ENCODE measurements at regions not wholly inside any gene's neighbourhood (a gene's known extent, or its start where the extent isn't known, plus 50 kb on each side); places are given as distances from the start of the nearest gene placed in this dataset.

DNA sequence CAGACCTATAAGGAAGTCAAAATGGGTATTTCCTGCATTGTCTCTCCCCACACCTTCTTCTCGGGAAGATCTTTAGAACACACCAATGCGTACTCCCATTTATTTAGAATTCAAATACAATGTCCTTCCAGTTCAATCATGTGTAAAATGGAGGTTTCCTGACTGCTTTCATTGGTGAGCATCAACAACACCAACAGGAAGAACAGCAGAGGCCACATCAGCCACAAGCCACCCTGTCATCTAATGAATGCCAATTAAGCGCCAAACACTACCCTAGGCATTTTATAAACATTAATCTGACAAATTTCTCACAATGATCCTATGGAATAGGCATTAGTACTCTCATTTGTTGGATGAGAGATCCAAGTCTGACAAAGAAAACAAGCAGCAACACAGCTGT is 68.4 kb upstream of the SMLR1 start:
- Histone ChIP-seq H3K9ac (ENCODE audit: insufficient read depth, low read length) (no peak overlapping the region), H3K4me3 (replicated peaks in 1 of 4; ENCODE audit: control extremely low read depth in 1 of 4, insufficient read depth in 1 of 4, low read depth in 3 of 4, low read length in 4 of 4) (no peak overlapping the region), H2AFZ (ENCODE audit: low read length) (no peak overlapping the region), H3K4me2 (ENCODE audit: extremely low read depth, insufficient read depth, low read length) (no peak overlapping the region), H3K27me3 (ENCODE audit: control insufficient read depth, insufficient read depth, low read length) (no peaks in the 10 kb centered on the region), H3K4me1 (ENCODE audit: control insufficient read depth, extremely low read depth, insufficient read depth, low read length) (no peaks in the 10 kb centered on the region), H3K79me2 (ENCODE audit: control insufficient read depth, insufficient read depth, low read length) (no peaks in the 10 kb centered on the region), H4K20me1 (ENCODE audit: control insufficient read depth, extremely low read depth, insufficient read depth, low read length) (no peaks in the 10 kb centered on the region), H3K36me3 (ENCODE audit: control insufficient read depth, insufficient read depth, low read length) (no peaks in the 10 kb centered on the region), H3K27ac (ENCODE audit: insufficient read depth, low read length) (no peak overlapping the region), H3K9me3 (ENCODE audit: control insufficient read depth, insufficient read depth, low read depth, low read length) (no peaks in the 10 kb centered on the region)
- DNase-seq (ENCODE audit: low read depth in 2 of 2): no peak
- TF ChIP-seq, protein P1, sequence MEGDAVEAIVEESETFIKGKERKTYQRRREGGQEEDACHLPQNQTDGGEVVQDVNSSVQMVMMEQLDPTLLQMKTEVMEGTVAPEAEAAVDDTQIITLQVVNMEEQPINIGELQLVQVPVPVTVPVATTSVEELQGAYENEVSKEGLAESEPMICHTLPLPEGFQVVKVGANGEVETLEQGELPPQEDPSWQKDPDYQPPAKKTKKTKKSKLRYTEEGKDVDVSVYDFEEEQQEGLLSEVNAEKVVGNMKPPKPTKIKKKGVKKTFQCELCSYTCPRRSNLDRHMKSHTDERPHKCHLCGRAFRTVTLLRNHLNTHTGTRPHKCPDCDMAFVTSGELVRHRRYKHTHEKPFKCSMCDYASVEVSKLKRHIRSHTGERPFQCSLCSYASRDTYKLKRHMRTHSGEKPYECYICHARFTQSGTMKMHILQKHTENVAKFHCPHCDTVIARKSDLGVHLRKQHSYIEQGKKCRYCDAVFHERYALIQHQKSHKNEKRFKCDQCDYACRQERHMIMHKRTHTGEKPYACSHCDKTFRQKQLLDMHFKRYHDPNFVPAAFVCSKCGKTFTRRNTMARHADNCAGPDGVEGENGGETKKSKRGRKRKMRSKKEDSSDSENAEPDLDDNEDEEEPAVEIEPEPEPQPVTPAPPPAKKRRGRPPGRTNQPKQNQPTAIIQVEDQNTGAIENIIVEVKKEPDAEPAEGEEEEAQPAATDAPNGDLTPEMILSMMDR (conservative IDR thresholded peaks at IDR 0.05 in 1 of 2, IDR thresholded peaks at IDR 0.05 in 1 of 2; ENCODE audit: low read depth in 1 of 2, low read length in 2 of 2): no peak
- TF ChIP-seq EZH2 (IDR thresholded peaks at IDR 0.05; ENCODE audit: low read length, missing control alignments): no peak

DNA sequence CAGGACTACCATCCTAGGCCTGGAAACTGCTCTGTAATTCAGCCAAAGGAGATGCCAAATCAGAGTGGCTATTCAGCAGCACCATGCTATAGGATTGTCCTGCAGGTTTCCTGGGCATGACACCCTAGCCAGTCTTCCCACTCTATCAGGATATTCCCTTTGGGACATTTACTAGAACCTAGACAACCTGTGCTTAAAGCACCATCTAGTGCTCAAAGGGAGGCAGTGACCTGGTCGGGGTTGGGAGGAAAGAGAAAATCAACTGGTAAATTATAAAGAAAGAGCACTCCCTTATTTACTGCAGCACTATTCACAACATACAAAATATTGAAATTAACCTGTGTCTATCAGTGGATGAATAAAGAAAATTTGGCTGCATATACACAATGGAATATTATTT is 67.2 kb upstream of the SMLR1 start:
- no peak for TF ChIP-seq EZH2 (IDR thresholded peaks at IDR 0.05; ENCODE audit: low read length, missing control alignments)
- TF ChIP-seq, protein P1 (conservative IDR thresholded peaks at IDR 0.05 in 1 of 2, IDR thresholded peaks at IDR 0.05 in 1 of 2; ENCODE audit: low read depth in 1 of 2, low read length in 2 of 2): peak; percentile 73 to 79
- no peak overlapping the region for H3K4me2 ChIP-seq (ENCODE audit: extremely low read depth, insufficient read depth, low read length)
- no peaks in the 10 kb centered on the region for H3K27me3 ChIP-seq (ENCODE audit: control insufficient read depth, insufficient read depth, low read length)
- no peaks in the 10 kb centered on the region for H3K79me2 ChIP-seq (ENCODE audit: control insufficient read depth, insufficient read depth, low read length)
- H4K20me1 ChIP-seq (ENCODE audit: control insufficient read depth, extremely low read depth, insufficient read depth, low read length): no peaks in the 10 kb centered on the region
- H3K27ac ChIP-seq (ENCODE audit: insufficient read depth, low read length): no peak overlapping the region
- H3K4me1 ChIP-seq (ENCODE audit: control insufficient read depth, extremely low read depth, insufficient read depth, low read length): no peaks in the 10 kb centered on the region
- no peaks in the 10 kb centered on the region for H3K36me3 ChIP-seq (ENCODE audit: control insufficient read depth, insufficient read depth, low read length)
- no peak overlapping the region for H2AFZ ChIP-seq (ENCODE audit: low read length)
- H3K9ac ChIP-seq (ENCODE audit: insufficient read depth, low read length): no peak overlapping the region
- DNase-seq (ENCODE audit: low read depth in 2 of 2): peak; percentile 34 to 61
- no peaks in the 10 kb centered on the region for H3K9me3 ChIP-seq (ENCODE audit: control insufficient read depth, insufficient read depth, low read depth, low read length)
- H3K4me3 ChIP-seq (replicated peaks in 1 of 4; ENCODE audit: control extremely low read depth in 1 of 4, insufficient read depth in 1 of 4, low read depth in 3 of 4, low read length in 4 of 4): no peak overlapping the region

DNA sequence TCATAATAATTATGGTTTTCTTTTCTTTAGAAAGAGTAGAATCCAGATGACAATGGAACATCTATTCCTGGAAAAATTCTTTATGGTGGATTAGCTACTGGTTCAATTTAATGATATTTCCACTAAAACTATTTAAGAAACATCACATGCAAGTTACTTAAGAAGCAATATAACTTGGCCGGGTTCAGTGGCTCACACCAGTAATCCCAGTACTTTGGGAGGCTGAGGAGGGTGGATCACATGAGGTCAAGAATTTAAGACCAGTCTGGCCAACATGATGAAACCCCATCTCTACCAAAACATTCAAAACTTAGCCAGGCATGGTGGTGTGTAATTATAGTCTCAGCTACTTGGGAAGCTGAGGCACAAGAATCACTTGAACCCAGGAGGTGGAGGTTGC is 65.9 kb upstream of the SMLR1 start:
- Histone ChIP-seq H3K79me2 (ENCODE audit: control insufficient read depth, insufficient read depth, low read length) (no peaks in the 10 kb centered on the region), H3K36me3 (ENCODE audit: control insufficient read depth, insufficient read depth, low read length) (no peaks in the 10 kb centered on the region), H3K27ac (ENCODE audit: insufficient read depth, low read length) (no peak overlapping the region), H3K4me1 (ENCODE audit: control insufficient read depth, extremely low read depth, insufficient read depth, low read length) (no peaks in the 10 kb centered on the region), H3K4me2 (ENCODE audit: extremely low read depth, insufficient read depth, low read length) (no peak overlapping the region), H3K9ac (ENCODE audit: insufficient read depth, low read length) (no peak overlapping the region), H2AFZ (ENCODE audit: low read length) (no peak overlapping the region), H3K27me3 (ENCODE audit: control insufficient read depth, insufficient read depth, low read length) (no peaks in the 10 kb centered on the region), H3K4me3 (replicated peaks in 1 of 4; ENCODE audit: control extremely low read depth in 1 of 4, insufficient read depth in 1 of 4, low read depth in 3 of 4, low read length in 4 of 4) (no peak overlapping the region), H4K20me1 (ENCODE audit: control insufficient read depth, extremely low read depth, insufficient read depth, low read length) (no peaks in the 10 kb centered on the region), H3K9me3 (ENCODE audit: control insufficient read depth, insufficient read depth, low read depth, low read length) (no peaks in the 10 kb centered on the region)
- no peak for DNase-seq (ENCODE audit: low read depth in 2 of 2)
- no peak for TF ChIP-seq EZH2 (IDR thresholded peaks at IDR 0.05; ENCODE audit: low read length, missing control alignments)
- TF ChIP-seq, protein P1 (conservative IDR thresholded peaks at IDR 0.05 in 1 of 2, IDR thresholded peaks at IDR 0.05 in 1 of 2; ENCODE audit: low read depth in 1 of 2, low read length in 2 of 2): no peak
